ENCODE measurements at regions not wholly inside any gene's neighbourhood (a gene's known extent, or its start where the extent isn't known, plus 50 kb on each side); places are given as distances from the start of the nearest gene placed in this dataset.

DNA sequence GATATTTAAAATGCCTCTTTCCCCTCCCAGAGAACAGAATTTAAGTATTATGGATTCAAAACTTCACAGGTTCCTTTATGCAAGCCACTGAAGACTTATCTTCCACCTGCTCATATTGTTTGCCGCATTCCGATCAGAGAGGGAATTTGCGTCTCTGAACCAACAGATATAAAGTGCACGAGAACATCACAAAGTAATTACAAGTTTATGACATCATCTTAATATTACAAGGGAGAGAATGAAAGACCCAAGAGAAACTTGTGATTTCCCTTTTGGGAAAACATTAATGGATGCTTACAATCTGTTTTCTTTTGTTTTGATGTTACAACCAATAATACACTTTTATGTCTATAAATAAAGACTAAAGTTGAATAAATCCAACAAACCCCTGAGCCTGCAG lies 631.0 kb downstream of the BCL11A start:
- Histone ChIP-seq H3K4me3 (ENCODE audit: low read length) (no peak overlapping the region), H3K36me3 (ENCODE audit: insufficient read depth, low read length) (no peaks in the 10 kb centered on the region), H3K9me2 (ENCODE audit: insufficient read depth, low read length) (no peaks in the 10 kb centered on the region), H3K9me3 (ENCODE audit: low read length) (no peaks in the 10 kb centered on the region), H3K9ac (ENCODE audit: low read length) (no peak overlapping the region), H3F3A (ENCODE audit: insufficient read depth, low read length, poor library complexity, severe bottlenecking) (no peaks in the 10 kb centered on the region), H3K27ac (ENCODE audit: low read length) (no peak overlapping the region), H2AFZ (ENCODE audit: low read depth, low read length) (no peak overlapping the region), H3K27me3 (ENCODE audit: insufficient read depth, low read depth, low read length) (no peaks in the 10 kb centered on the region), H3K79me2 (replicated peaks; ENCODE audit: insufficient read depth, low read length) (no peaks in the 10 kb centered on the region), H3K4me2 (ENCODE audit: low read length) (no peak overlapping the region), H4K20me1 (ENCODE audit: insufficient read depth) (no peaks in the 10 kb centered on the region)
- TF ChIP-seq POLR2AphosphoS5 (IDR thresholded peaks at IDR 0.05), result no peak
- TF ChIP-seq MXI1 (conservative IDR thresholded peaks at IDR 0.05; ENCODE audit: poor library complexity, severe bottlenecking), result no peak
- TF ChIP-seq RAD21 (conservative IDR thresholded peaks at IDR 0.05), result no peak
- TF ChIP-seq, protein P1, sequence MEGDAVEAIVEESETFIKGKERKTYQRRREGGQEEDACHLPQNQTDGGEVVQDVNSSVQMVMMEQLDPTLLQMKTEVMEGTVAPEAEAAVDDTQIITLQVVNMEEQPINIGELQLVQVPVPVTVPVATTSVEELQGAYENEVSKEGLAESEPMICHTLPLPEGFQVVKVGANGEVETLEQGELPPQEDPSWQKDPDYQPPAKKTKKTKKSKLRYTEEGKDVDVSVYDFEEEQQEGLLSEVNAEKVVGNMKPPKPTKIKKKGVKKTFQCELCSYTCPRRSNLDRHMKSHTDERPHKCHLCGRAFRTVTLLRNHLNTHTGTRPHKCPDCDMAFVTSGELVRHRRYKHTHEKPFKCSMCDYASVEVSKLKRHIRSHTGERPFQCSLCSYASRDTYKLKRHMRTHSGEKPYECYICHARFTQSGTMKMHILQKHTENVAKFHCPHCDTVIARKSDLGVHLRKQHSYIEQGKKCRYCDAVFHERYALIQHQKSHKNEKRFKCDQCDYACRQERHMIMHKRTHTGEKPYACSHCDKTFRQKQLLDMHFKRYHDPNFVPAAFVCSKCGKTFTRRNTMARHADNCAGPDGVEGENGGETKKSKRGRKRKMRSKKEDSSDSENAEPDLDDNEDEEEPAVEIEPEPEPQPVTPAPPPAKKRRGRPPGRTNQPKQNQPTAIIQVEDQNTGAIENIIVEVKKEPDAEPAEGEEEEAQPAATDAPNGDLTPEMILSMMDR (IDR thresholded peaks at IDR 0.05; ENCODE audit: poor library complexity, severe bottlenecking), result no peak
- TF ChIP-seq TAF1 (IDR thresholded peaks at IDR 0.05; ENCODE audit: low read depth), result no peak
- TF ChIP-seq EP300 (conservative IDR thresholded peaks at IDR 0.05; ENCODE audit: poor library complexity, severe bottlenecking), result no peak
- TF ChIP-seq, protein P2, sequence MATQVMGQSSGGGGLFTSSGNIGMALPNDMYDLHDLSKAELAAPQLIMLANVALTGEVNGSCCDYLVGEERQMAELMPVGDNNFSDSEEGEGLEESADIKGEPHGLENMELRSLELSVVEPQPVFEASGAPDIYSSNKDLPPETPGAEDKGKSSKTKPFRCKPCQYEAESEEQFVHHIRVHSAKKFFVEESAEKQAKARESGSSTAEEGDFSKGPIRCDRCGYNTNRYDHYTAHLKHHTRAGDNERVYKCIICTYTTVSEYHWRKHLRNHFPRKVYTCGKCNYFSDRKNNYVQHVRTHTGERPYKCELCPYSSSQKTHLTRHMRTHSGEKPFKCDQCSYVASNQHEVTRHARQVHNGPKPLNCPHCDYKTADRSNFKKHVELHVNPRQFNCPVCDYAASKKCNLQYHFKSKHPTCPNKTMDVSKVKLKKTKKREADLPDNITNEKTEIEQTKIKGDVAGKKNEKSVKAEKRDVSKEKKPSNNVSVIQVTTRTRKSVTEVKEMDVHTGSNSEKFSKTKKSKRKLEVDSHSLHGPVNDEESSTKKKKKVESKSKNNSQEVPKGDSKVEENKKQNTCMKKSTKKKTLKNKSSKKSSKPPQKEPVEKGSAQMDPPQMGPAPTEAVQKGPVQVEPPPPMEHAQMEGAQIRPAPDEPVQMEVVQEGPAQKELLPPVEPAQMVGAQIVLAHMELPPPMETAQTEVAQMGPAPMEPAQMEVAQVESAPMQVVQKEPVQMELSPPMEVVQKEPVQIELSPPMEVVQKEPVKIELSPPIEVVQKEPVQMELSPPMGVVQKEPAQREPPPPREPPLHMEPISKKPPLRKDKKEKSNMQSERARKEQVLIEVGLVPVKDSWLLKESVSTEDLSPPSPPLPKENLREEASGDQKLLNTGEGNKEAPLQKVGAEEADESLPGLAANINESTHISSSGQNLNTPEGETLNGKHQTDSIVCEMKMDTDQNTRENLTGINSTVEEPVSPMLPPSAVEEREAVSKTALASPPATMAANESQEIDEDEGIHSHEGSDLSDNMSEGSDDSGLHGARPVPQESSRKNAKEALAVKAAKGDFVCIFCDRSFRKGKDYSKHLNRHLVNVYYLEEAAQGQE (IDR thresholded peaks at IDR 0.05; ENCODE audit: borderline replicate concordance), result no peak
- TF ChIP-seq EZH2 (IDR thresholded peaks at IDR 0.05; ENCODE audit: borderline replicate concordance, insufficient read depth, low read length, poor library complexity, severe bottlenecking), result no peak
- no peak for TF ChIP-seq SMC3 (conservative IDR thresholded peaks at IDR 0.05; ENCODE audit: poor library complexity)

DNA sequence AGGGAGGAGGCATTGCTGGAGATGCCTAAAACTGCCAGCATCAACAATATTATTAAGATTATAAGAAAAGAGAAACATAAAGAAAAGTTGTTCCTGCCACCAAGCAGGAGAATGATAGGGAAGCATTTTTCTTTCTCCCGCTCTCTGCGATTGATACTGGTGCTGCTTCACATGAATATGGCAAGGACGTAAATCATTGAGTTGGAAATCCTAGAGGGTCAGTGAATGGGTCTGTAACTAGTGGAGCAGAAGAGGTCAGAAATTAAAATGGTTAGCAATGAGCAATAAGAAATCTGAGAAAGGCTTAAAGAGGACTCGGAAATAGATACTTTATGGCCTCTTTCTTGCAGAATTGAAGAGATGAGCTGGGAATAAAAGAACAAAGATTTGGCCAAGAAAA lies 631.7 kb downstream of the BCL11A start:
- Histone ChIP-seq H3K27ac (ENCODE audit: low read length) (no peak overlapping the region), H3K79me2 (replicated peaks; ENCODE audit: insufficient read depth, low read length) (no peaks in the 10 kb centered on the region), H3K36me3 (ENCODE audit: insufficient read depth, low read length) (no peaks in the 10 kb centered on the region), H3F3A (ENCODE audit: insufficient read depth, low read length, poor library complexity, severe bottlenecking) (no peaks in the 10 kb centered on the region), H3K4me3 (ENCODE audit: low read length) (no peak overlapping the region), H2AFZ (ENCODE audit: low read depth, low read length) (no peak overlapping the region), H3K27me3 (ENCODE audit: insufficient read depth, low read depth, low read length) (no peaks in the 10 kb centered on the region), H4K20me1 (ENCODE audit: insufficient read depth) (no peaks in the 10 kb centered on the region), H3K9me2 (ENCODE audit: insufficient read depth, low read length) (no peaks in the 10 kb centered on the region), H3K9me3 (ENCODE audit: low read length) (no peaks in the 10 kb centered on the region), H3K9ac (ENCODE audit: low read length) (no peak overlapping the region), H3K4me2 (ENCODE audit: low read length) (no peak overlapping the region)
- TF ChIP-seq, protein P2 (IDR thresholded peaks at IDR 0.05; ENCODE audit: borderline replicate concordance), result no peak
- no peak for TF ChIP-seq SMC3 (conservative IDR thresholded peaks at IDR 0.05; ENCODE audit: poor library complexity)
- TF ChIP-seq MXI1 (conservative IDR thresholded peaks at IDR 0.05; ENCODE audit: poor library complexity, severe bottlenecking), result no peak
- no peak for TF ChIP-seq TAF1 (IDR thresholded peaks at IDR 0.05; ENCODE audit: low read depth)
- no peak for TF ChIP-seq RAD21 (conservative IDR thresholded peaks at IDR 0.05)
- TF ChIP-seq POLR2AphosphoS5 (IDR thresholded peaks at IDR 0.05), result no peak
- TF ChIP-seq EP300 (conservative IDR thresholded peaks at IDR 0.05; ENCODE audit: poor library complexity, severe bottlenecking), result no peak
- no peak for TF ChIP-seq EZH2 (IDR thresholded peaks at IDR 0.05; ENCODE audit: borderline replicate concordance, insufficient read depth, low read length, poor library complexity, severe bottlenecking)
- TF ChIP-seq, protein P1 (IDR thresholded peaks at IDR 0.05; ENCODE audit: poor library complexity, severe bottlenecking), result no peak
